ENCODE measurements at regions not wholly inside any gene's neighbourhood (a gene's known extent, or its start where the extent isn't known, plus 50 kb on each side); places are given as distances from the start of the nearest gene placed in this dataset.

DNA sequence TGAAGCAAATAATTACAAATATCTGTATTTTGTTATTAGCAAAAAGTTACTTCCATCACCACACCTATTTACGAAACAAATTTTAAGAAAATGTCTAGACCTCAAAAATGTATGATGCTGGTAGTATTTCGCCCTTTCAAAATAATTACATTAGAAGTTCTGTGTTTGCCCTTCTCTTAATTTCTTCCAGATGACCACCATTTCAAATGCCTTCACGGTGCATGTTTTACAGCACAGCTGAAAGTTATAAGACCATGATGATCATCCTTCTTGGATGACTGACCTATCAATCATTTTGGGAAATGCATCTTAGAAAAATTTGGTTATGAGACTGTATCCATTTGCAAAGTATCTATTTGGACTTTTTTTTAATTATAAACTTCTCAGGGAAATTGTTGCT, 390.8 kb downstream of the SLITRK6 start:
- Mint-ChIP-seq H3K4me1 (peaks cover 5% of the 10 kb centered on the region), H3K4me3 (no peak overlapping the region), H3K9me3 (no peaks in the 10 kb centered on the region), H3K27me3 (ENCODE audit: insufficient read depth, low read depth, poor library complexity) (no peaks in the 10 kb centered on the region), H3K27ac (no peak overlapping the region), H3K36me3 (ENCODE audit: low read depth) (no peaks in the 10 kb centered on the region)
- TF ChIP-seq, protein P1, sequence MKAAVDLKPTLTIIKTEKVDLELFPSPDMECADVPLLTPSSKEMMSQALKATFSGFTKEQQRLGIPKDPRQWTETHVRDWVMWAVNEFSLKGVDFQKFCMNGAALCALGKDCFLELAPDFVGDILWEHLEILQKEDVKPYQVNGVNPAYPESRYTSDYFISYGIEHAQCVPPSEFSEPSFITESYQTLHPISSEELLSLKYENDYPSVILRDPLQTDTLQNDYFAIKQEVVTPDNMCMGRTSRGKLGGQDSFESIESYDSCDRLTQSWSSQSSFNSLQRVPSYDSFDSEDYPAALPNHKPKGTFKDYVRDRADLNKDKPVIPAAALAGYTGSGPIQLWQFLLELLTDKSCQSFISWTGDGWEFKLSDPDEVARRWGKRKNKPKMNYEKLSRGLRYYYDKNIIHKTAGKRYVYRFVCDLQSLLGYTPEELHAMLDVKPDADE (IDR thresholded peaks at IDR 0.05), result no peak
- no peak for TF ChIP-seq ZNF331 (CRISPR knock-in tag; IDR thresholded peaks at IDR 0.05; ENCODE audit: low read depth)
- Histone ChIP-seq H3K4me2 (no peak overlapping the region), H3K4me3 (no peak overlapping the region), H4K20me1 (replicated peaks; ENCODE audit: insufficient read depth) (no peaks in the 10 kb centered on the region), H3K79me2 (replicated peaks; ENCODE audit: insufficient read depth) (no peaks in the 10 kb centered on the region), H3K36me3 (ENCODE audit: insufficient read depth) (no peaks in the 10 kb centered on the region), H3F3A (replicated peaks; ENCODE audit: low read depth) (no peaks in the 10 kb centered on the region), H3K27ac (ENCODE audit: low read depth) (no peak overlapping the region), H3K9me2 (ENCODE audit: insufficient read depth) (no peaks in the 10 kb centered on the region), H3K27me3 (ENCODE audit: insufficient read depth) (no peaks in the 10 kb centered on the region), H3K4me1 (ENCODE audit: insufficient read depth) (no peaks in the 10 kb centered on the region), H2AFZ (no peak overlapping the region)
- ATAC-seq, result no peak
- DNase-seq (ENCODE audit: low spot score), result no peak

DNA sequence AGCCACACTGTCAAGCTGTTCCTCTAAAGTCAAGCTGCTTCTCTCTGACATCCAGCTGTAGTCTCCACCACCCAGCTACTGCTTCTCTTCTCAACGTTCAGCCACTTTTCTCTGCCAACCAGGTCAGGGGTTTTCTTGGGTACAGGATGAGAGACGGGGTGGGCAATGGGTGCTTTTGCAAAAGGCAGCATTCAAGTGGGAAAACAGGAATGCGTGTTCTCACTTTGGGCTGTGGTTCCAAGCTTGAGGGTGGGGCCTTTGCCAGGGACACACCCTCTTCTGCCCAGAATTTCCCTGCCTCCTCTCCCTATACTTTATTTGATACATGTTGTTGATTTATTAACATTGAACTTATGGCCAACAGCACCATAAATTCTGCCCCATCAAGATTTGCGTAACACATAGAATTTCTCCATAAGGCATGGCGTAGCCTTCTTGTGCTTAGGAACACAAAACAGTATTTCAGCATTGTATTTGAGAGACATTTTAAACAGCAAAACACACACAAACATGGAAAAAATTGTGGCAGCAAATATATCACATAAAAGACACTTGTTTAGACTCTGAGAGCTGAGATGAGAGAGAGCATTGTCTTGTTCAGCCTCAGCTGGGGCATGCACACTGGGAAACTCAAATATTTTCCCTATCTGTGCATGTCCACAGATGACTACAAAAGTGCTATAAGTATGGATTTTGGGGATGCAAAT, 392.8 kb downstream of the SLITRK6 start:
- Histone ChIP-seq H3K79me2 (replicated peaks; ENCODE audit: insufficient read depth) (no peaks in the 10 kb centered on the region), H3F3A (replicated peaks; ENCODE audit: low read depth) (no peaks in the 10 kb centered on the region), H3K36me3 (ENCODE audit: insufficient read depth) (no peaks in the 10 kb centered on the region), H3K27me3 (ENCODE audit: insufficient read depth) (no peaks in the 10 kb centered on the region), H2AFZ (peak overlapping the region; percentile 3; the same call in 1 of the 2 replicates), H3K4me1 (ENCODE audit: insufficient read depth) (no peaks in the 10 kb centered on the region), H3K9me2 (ENCODE audit: insufficient read depth) (no peaks in the 10 kb centered on the region), H3K4me2 (no peak overlapping the region), H3K27ac (ENCODE audit: low read depth) (no peak overlapping the region), H3K4me3 (no peak overlapping the region), H4K20me1 (replicated peaks; ENCODE audit: insufficient read depth) (no peaks in the 10 kb centered on the region)
- H3K9me3 Mint-ChIP-seq, result no peaks in the 10 kb centered on the region
- H3K36me3 Mint-ChIP-seq (ENCODE audit: low read depth), result no peaks in the 10 kb centered on the region
- no peak for ATAC-seq
- no peak overlapping the region for H3K4me3 Mint-ChIP-seq
- no peaks in the 10 kb centered on the region for H3K27me3 Mint-ChIP-seq (ENCODE audit: insufficient read depth, low read depth, poor library complexity)
- no peak for DNase-seq (ENCODE audit: low spot score)
- H3K27ac Mint-ChIP-seq, result no peak overlapping the region
- no peaks in the 10 kb centered on the region for H3K4me1 Mint-ChIP-seq
- no peak for TF ChIP-seq EZH2phosphoT487 (IDR thresholded peaks at IDR 0.05; ENCODE audit: unreplicated experiment)
- TF ChIP-seq, protein P2, sequence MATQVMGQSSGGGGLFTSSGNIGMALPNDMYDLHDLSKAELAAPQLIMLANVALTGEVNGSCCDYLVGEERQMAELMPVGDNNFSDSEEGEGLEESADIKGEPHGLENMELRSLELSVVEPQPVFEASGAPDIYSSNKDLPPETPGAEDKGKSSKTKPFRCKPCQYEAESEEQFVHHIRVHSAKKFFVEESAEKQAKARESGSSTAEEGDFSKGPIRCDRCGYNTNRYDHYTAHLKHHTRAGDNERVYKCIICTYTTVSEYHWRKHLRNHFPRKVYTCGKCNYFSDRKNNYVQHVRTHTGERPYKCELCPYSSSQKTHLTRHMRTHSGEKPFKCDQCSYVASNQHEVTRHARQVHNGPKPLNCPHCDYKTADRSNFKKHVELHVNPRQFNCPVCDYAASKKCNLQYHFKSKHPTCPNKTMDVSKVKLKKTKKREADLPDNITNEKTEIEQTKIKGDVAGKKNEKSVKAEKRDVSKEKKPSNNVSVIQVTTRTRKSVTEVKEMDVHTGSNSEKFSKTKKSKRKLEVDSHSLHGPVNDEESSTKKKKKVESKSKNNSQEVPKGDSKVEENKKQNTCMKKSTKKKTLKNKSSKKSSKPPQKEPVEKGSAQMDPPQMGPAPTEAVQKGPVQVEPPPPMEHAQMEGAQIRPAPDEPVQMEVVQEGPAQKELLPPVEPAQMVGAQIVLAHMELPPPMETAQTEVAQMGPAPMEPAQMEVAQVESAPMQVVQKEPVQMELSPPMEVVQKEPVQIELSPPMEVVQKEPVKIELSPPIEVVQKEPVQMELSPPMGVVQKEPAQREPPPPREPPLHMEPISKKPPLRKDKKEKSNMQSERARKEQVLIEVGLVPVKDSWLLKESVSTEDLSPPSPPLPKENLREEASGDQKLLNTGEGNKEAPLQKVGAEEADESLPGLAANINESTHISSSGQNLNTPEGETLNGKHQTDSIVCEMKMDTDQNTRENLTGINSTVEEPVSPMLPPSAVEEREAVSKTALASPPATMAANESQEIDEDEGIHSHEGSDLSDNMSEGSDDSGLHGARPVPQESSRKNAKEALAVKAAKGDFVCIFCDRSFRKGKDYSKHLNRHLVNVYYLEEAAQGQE (IDR thresholded peaks at IDR 0.05; ENCODE audit: unreplicated experiment), result no peak
- no peak for TF ChIP-seq NANOG (IDR thresholded peaks at IDR 0.05; ENCODE audit: borderline replicate concordance)
- TF ChIP-seq ZNF331 (CRISPR knock-in tag; IDR thresholded peaks at IDR 0.05; ENCODE audit: low read depth), result no peak
- TF ChIP-seq, protein P3, sequence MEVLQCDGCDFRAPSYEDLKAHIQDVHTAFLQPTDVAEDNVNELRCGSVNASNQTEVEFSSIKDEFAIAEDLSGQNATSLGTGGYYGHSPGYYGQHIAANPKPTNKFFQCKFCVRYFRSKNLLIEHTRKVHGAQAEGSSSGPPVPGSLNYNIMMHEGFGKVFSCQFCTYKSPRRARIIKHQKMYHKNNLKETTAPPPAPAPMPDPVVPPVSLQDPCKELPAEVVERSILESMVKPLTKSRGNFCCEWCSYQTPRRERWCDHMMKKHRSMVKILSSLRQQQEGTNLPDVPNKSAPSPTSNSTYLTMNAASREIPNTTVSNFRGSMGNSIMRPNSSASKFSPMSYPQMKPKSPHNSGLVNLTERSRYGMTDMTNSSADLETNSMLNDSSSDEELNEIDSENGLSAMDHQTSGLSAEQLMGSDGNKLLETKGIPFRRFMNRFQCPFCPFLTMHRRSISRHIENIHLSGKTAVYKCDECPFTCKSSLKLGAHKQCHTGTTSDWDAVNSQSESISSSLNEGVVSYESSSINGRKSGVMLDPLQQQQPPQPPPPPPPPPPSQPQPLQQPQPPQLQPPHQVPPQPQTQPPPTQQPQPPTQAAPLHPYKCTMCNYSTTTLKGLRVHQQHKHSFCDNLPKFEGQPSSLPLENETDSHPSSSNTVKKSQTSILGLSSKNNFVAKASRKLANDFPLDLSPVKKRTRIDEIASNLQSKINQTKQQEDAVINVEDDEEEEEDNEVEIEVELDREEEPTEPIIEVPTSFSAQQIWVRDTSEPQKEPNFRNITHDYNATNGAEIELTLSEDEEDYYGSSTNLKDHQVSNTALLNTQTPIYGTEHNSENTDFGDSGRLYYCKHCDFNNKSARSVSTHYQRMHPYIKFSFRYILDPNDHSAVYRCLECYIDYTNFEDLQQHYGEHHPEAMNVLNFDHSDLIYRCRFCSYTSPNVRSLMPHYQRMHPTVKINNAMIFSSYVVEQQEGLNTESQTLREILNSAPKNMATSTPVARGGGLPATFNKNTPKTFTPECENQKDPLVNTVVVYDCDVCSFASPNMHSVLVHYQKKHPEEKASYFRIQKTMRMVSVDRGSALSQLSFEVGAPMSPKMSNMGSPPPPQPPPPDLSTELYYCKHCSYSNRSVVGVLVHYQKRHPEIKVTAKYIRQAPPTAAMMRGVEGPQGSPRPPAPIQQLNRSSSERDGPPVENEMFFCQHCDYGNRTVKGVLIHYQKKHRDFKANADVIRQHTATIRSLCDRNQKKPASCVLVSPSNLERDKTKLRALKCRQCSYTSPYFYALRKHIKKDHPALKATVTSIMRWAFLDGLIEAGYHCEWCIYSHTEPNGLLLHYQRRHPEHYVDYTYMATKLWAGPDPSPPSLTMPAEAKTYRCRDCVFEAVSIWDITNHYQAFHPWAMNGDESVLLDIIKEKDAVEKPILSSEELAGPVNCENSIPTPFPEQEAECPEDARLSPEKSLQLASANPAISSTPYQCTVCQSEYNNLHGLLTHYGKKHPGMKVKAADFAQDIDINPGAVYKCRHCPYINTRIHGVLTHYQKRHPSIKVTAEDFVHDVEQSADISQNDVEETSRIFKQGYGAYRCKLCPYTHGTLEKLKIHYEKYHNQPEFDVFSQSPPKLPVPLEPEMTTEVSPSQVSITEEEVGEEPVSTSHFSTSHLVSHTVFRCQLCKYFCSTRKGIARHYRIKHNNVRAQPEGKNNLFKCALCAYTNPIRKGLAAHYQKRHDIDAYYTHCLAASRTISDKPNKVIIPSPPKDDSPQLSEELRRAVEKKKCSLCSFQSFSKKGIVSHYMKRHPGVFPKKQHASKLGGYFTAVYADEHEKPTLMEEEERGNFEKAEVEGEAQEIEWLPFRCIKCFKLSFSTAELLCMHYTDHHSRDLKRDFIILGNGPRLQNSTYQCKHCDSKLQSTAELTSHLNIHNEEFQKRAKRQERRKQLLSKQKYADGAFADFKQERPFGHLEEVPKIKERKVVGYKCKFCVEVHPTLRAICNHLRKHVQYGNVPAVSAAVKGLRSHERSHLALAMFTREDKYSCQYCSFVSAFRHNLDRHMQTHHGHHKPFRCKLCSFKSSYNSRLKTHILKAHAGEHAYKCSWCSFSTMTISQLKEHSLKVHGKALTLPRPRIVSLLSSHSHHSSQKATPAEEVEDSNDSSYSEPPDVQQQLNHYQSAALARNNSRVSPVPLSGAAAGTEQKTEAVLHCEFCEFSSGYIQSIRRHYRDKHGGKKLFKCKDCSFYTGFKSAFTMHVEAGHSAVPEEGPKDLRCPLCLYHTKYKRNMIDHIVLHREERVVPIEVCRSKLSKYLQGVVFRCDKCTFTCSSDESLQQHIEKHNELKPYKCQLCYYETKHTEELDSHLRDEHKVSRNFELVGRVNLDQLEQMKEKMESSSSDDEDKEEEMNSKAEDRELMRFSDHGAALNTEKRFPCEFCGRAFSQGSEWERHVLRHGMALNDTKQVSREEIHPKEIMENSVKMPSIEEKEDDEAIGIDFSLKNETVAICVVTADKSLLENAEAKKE (CRISPR knock-in tag; IDR thresholded peaks at IDR 0.05), result no peak
- no peak for TF ChIP-seq STAT1 (IDR thresholded peaks at IDR 0.05; ENCODE audit: unreplicated experiment)
- no peak for TF ChIP-seq POLR2AphosphoS5 (IDR thresholded peaks at IDR 0.05; ENCODE audit: low read depth)
- TF ChIP-seq, protein P1 (IDR thresholded peaks at IDR 0.05), result no peak
- no peak for TF ChIP-seq CREB1 (CRISPR knock-in tag; IDR thresholded peaks at IDR 0.05; ENCODE audit: low read depth)
